H9 (cell line): ENCODE measurements at regions not wholly inside any gene's neighbourhood (a gene's known extent, or its start where the extent isn't known, plus 50 kb on each side); places are given as distances from the start of the nearest gene placed in this dataset.

Experiments used
- DNase-seq: peaks from one replicate; pipeline ENCODE4 v3.0.0-alpha.2; 2017
- H2AFZ ChIP-seq: one replicate; pipeline ENCODE4 v1.6.1; 2013; ENCODE audit warnings: mild to moderate bottlenecking, low read length, control low read depth, moderate library complexity
- H2AK5ac ChIP-seq: 2 replicates; pipeline ENCODE4 v1.6.1; 2013; ENCODE audit warnings: low read length, control low read depth, mixed read lengths; ENCODE audit not compliant: insufficient read length
- H2BK120ac ChIP-seq: one replicate; pipeline ENCODE4 v1.6.1; 2013; ENCODE audit warnings: low read depth, mild to moderate bottlenecking, low read length, control low read depth, inconsistent platforms; ENCODE audit not compliant: poor library complexity, severe bottlenecking
- H2BK12ac ChIP-seq: 2 replicates; pipeline ENCODE4 v1.6.1; 2013; ENCODE audit warnings: low read length, control low read depth, mixed read lengths, low read depth; ENCODE audit not compliant: insufficient read length
- H2BK15ac ChIP-seq: 2 replicates; pipeline ENCODE4 v1.6.1; 2013; ENCODE audit warnings: low read depth, low read length, control low read depth
- H2BK20ac ChIP-seq: one replicate; pipeline ENCODE4 v1.6.1; 2013; ENCODE audit warnings: low read depth, mild to moderate bottlenecking, low read length, control low read depth, inconsistent platforms; ENCODE audit not compliant: poor library complexity, severe bottlenecking
- H2BK5ac ChIP-seq: 2 replicates; pipeline ENCODE4 v1.6.1; 2013; ENCODE audit warnings: low read length, control low read depth, mixed read lengths; ENCODE audit not compliant: insufficient read length
- H3K14ac ChIP-seq: 2 replicates; pipeline ENCODE4 v1.6.1; 2013; ENCODE audit warnings: low read length, control low read depth; ENCODE audit not compliant: insufficient read depth
- H3K18ac ChIP-seq: 2 replicates; pipeline ENCODE4 v1.6.1; 2013; ENCODE audit warnings: low read depth, mild to moderate bottlenecking, mixed read lengths, low read length, control low read depth; ENCODE audit not compliant: insufficient read length
- H3K23ac ChIP-seq: 2 replicates; pipeline ENCODE4 v1.6.1; 2013; ENCODE audit warnings: low read length, control low read depth, mixed read lengths, low read depth; ENCODE audit not compliant: insufficient read length
- H3K23me2 ChIP-seq: 2 replicates; pipeline ENCODE4 v1.6.1; 2013; ENCODE audit warnings: low read depth, mild to moderate bottlenecking, mixed read lengths, low read length, control low read depth; ENCODE audit not compliant: insufficient read length, poor library complexity, severe bottlenecking
- H3K27ac ChIP-seq: 2 replicates; pipeline ENCODE4 v1.5.1; 2013; ENCODE audit warnings: low read length, control low read depth, mixed read lengths, low read depth; ENCODE audit not compliant: insufficient read length
- H3K27me3 ChIP-seq: 2 replicates; pipeline ENCODE4 v1.6.1; 2013; ENCODE audit warnings: low read length, control low read depth, inconsistent platforms; ENCODE audit not compliant: insufficient read depth
- H3K4ac ChIP-seq: 2 replicates; pipeline ENCODE4 v1.6.1; 2013; ENCODE audit warnings: low read depth, mild to moderate bottlenecking, control low read depth, inconsistent platforms, low read length, moderate library complexity
- H3K4me1 ChIP-seq: 2 replicates; pipeline ENCODE4 v1.6.1; 2013; ENCODE audit warnings: low read length, control low read depth, inconsistent platforms; ENCODE audit not compliant: insufficient read depth
- H3K4me2 ChIP-seq: 2 replicates; pipeline ENCODE4 v1.6.1; 2013; ENCODE audit warnings: low read length, control low read depth, mixed read lengths; ENCODE audit not compliant: insufficient read length, insufficient read depth
- H3K56ac ChIP-seq: 2 replicates; pipeline ENCODE4 v1.6.1; 2013; ENCODE audit warnings: low read depth, mild to moderate bottlenecking, mixed read lengths, low read length, control low read depth; ENCODE audit not compliant: insufficient read length
- H3K79me1 ChIP-seq: 2 replicates; pipeline ENCODE4 v1.6.1; 2013; ENCODE audit warnings: low read depth, mild to moderate bottlenecking, moderate library complexity, low read length, control low read depth, inconsistent platforms; ENCODE audit not compliant: insufficient read depth, poor library complexity, severe bottlenecking
- H3K79me2 ChIP-seq: 2 replicates; pipeline ENCODE4 v1.6.1; 2013; ENCODE audit warnings: low read length, control low read depth, inconsistent platforms; ENCODE audit not compliant: insufficient read depth
- H3K9ac ChIP-seq: 2 replicates; pipeline ENCODE4 v1.6.1; 2013; ENCODE audit warnings: low read length, control low read depth, mixed read lengths; ENCODE audit not compliant: insufficient read length; ENCODE audit errors: extremely low read depth
- H3K9me3 ChIP-seq: one replicate; pipeline ENCODE4 v1.6.1; 2013; ENCODE audit warnings: low read depth, low read length, inconsistent platforms; ENCODE audit not compliant: control insufficient read depth
- H3T11ph ChIP-seq: one replicate; pipeline ENCODE4 v1.6.1; 2013; ENCODE audit warnings: mild to moderate bottlenecking, low read length, control low read depth, inconsistent platforms
- H4K20me1 ChIP-seq: one replicate; pipeline ENCODE4 v1.6.1; 2013; ENCODE audit not compliant: control insufficient read depth, insufficient read length, insufficient read depth
- H4K5ac ChIP-seq: 2 replicates; pipeline ENCODE4 v1.6.1; 2013; ENCODE audit warnings: low read depth, mild to moderate bottlenecking, mixed read lengths, low read length, control low read depth; ENCODE audit not compliant: insufficient read length
- H4K8ac ChIP-seq: replicated peaks from 2 replicates; pipeline ENCODE4 v1.6.1; 2013; ENCODE audit warnings: low read length, control low read depth, mixed read lengths, low read depth; ENCODE audit not compliant: insufficient read length
- H4K91ac ChIP-seq: 2 replicates; pipeline ENCODE4 v1.6.1; 2013; ENCODE audit warnings: low read depth, mild to moderate bottlenecking, moderate library complexity, mixed read lengths, low read length, control low read depth; ENCODE audit not compliant: insufficient read length
- H3K27ac Mint-ChIP-seq, 3 experiments: 2 replicates in 2 of 3; 3 replicates in 1 of 3; pipeline ENCODE4 v1.8.0; 2020 to 2021; ENCODE audit warnings: mixed read lengths in 3 of 3, mild to moderate bottlenecking in 1 of 3, moderate library complexity in 1 of 3
- H3K27me3 Mint-ChIP-seq: 2 replicates; pipeline ENCODE4 v1.8.0; 2021; ENCODE audit warnings: low read depth, mild to moderate bottlenecking, moderate library complexity, mixed read lengths
- H3K36me3 Mint-ChIP-seq, 3 experiments: 2 replicates in 2 of 3; 3 replicates in 1 of 3; pipeline ENCODE4 v1.8.0; 2020 to 2021; ENCODE audit warnings: low read depth in 3 of 3, mixed read lengths in 3 of 3; ENCODE audit not compliant: insufficient read depth in 1 of 3
- H3K4me1 Mint-ChIP-seq, 2 experiments: 2 replicates each; pipeline ENCODE4 v1.8.0; 2020; ENCODE audit warnings: mixed read lengths in 2 of 2
- H3K4me3 Mint-ChIP-seq, 2 experiments: 2 replicates in 1 of 2; 3 replicates in 1 of 2; pipeline ENCODE4 v1.8.0; 2020 to 2021; ENCODE audit warnings: mild to moderate bottlenecking in 2 of 2, mixed read lengths in 2 of 2, moderate library complexity in 1 of 2
- H3K9me3 Mint-ChIP-seq, 2 experiments: 2 replicates in 1 of 2; 3 replicates in 1 of 2; pipeline ENCODE4 v1.8.0; 2020; ENCODE audit warnings: mild to moderate bottlenecking in 2 of 2, mixed read lengths in 2 of 2, moderate library complexity in 1 of 2
- WGBS: extraction: QIAGEN DNeasy Blood & Tissue Kit; methylation state at CpG from one replicate; pipeline ENCODE4 v1.1.7; 2013; ENCODE audit warnings: missing lambda C conversion rate, low lambda C conversion rate, mixed read lengths; ENCODE audit not compliant: insufficient read length; ENCODE audit errors: extremely low coverage; 5-methylcytosine and 5-hydroxymethylcytosine counted together
- TF ChIP-seq, protein P1 (sequence below): fragments of 200-600 bp; sonication (generic); conservative IDR thresholded peaks from 3 replicates; pipeline ENCODE4 v1.8.0; 2021; ENCODE audit warnings: antibody characterized with exemption, mild to moderate bottlenecking

GRCh38 chr12:111171345-111171744 lies 197.6 kb downstream of the PHETA1 start:
- H4K20me1 ChIP-seq, result no peaks in the 10 kb centered on the region
- H3K4me2 ChIP-seq, result no peak overlapping the region
- no peaks in the 10 kb centered on the region for H3K36me3 Mint-ChIP-seq
- no peaks in the 10 kb centered on the region for H3K9me3 Mint-ChIP-seq
- no peak overlapping the region for H2BK5ac ChIP-seq
- H2AFZ ChIP-seq, result no peak overlapping the region
- no peaks in the 10 kb centered on the region for H3K23me2 ChIP-seq
- H3K27me3 ChIP-seq, result no peaks in the 10 kb centered on the region
- TF ChIP-seq, protein P1, sequence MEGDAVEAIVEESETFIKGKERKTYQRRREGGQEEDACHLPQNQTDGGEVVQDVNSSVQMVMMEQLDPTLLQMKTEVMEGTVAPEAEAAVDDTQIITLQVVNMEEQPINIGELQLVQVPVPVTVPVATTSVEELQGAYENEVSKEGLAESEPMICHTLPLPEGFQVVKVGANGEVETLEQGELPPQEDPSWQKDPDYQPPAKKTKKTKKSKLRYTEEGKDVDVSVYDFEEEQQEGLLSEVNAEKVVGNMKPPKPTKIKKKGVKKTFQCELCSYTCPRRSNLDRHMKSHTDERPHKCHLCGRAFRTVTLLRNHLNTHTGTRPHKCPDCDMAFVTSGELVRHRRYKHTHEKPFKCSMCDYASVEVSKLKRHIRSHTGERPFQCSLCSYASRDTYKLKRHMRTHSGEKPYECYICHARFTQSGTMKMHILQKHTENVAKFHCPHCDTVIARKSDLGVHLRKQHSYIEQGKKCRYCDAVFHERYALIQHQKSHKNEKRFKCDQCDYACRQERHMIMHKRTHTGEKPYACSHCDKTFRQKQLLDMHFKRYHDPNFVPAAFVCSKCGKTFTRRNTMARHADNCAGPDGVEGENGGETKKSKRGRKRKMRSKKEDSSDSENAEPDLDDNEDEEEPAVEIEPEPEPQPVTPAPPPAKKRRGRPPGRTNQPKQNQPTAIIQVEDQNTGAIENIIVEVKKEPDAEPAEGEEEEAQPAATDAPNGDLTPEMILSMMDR, result no peak
- H3T11ph ChIP-seq, result no peak overlapping the region
- H4K8ac ChIP-seq, result no peak overlapping the region
- H3K27me3 Mint-ChIP-seq, result no peaks in the 10 kb centered on the region; the same call in 1 of the 2 replicates
- H3K23ac ChIP-seq, result no peak overlapping the region
- H3K79me2 ChIP-seq, result peaks cover 2% of the 10 kb centered on the region; the same call in 1 of the 2 replicates
- H3K56ac ChIP-seq, result no peak overlapping the region
- H3K27ac ChIP-seq, result no peak overlapping the region
- no peaks in the 10 kb centered on the region for H3K79me1 ChIP-seq
- H4K5ac ChIP-seq, result no peak overlapping the region
- H2BK20ac ChIP-seq, result no peak overlapping the region
- no peaks in the 10 kb centered on the region for H3K4me1 ChIP-seq
- no CpG with 5 or more reads among the region's 9 CpGs for whole genome bisulfite sequencing
- no peak overlapping the region for H2BK120ac ChIP-seq
- H3K4me3 Mint-ChIP-seq, result no peak overlapping the region
- no peak overlapping the region for H2BK15ac ChIP-seq
- no peak overlapping the region for H3K9ac ChIP-seq
- H3K4ac ChIP-seq, result no peak overlapping the region
- no peak overlapping the region for H3K18ac ChIP-seq
- no peak overlapping the region for H3K14ac ChIP-seq
- H2AK5ac ChIP-seq, result no peak overlapping the region
- no peak overlapping the region for H4K91ac ChIP-seq
- H3K9me3 ChIP-seq, result no peaks in the 10 kb centered on the region
- H3K27ac Mint-ChIP-seq, result no peak overlapping the region
- H2BK12ac ChIP-seq, result no peak overlapping the region
- no peak for DNase-seq
- H3K4me1 Mint-ChIP-seq, result peaks cover 6 to 12% of the 10 kb centered on the region in 2 experiments; a peak in 3 of 4 replicates
